ENCODE measurements at regions not wholly inside any gene's neighbourhood (a gene's known extent, or its start where the extent isn't known, plus 50 kb on each side); places are given as distances from the start of the nearest gene placed in this dataset.

DNA sequence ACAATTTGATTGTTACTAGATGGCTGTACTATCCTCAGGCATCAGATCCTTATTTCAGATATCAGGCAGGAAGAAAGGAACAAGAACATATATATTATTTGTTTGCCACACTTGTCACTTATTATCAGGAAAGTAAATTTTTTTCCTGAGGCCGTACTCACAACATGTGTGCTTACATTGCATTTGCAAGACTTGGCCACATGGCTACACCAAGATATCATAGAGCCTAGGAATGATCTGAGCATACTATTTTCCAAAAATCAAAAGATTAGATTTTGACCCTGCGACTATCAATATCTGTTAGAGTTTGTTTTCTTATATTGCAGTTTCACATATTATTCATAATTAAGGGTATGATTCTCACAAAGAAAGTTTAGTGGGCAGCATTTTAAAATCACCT lies 426.2 kb upstream of the BCHE start:
- TF ChIP-seq ZFP36 (IDR thresholded peaks at IDR 0.05; ENCODE audit: borderline replicate concordance, partially characterized antibody) (no peak), SREBF2 (IDR thresholded peaks at IDR 0.05) (no peak), ZSCAN20 (CRISPR knock-in tag; IDR thresholded peaks at IDR 0.05) (no peak), PHF8 (IDR thresholded peaks at IDR 0.05; ENCODE audit: borderline replicate concordance, low read depth) (no peak), POLR2A (IDR thresholded peaks at IDR 0.05; ENCODE audit: low read length) (no peak), RAD21 (conservative IDR thresholded peaks at IDR 0.05 in 1 of 2, IDR thresholded peaks at IDR 0.05 in 1 of 2) (no peak), RFX5 (IDR thresholded peaks at IDR 0.05) (no peak)
- TF ChIP-seq, protein P1, sequence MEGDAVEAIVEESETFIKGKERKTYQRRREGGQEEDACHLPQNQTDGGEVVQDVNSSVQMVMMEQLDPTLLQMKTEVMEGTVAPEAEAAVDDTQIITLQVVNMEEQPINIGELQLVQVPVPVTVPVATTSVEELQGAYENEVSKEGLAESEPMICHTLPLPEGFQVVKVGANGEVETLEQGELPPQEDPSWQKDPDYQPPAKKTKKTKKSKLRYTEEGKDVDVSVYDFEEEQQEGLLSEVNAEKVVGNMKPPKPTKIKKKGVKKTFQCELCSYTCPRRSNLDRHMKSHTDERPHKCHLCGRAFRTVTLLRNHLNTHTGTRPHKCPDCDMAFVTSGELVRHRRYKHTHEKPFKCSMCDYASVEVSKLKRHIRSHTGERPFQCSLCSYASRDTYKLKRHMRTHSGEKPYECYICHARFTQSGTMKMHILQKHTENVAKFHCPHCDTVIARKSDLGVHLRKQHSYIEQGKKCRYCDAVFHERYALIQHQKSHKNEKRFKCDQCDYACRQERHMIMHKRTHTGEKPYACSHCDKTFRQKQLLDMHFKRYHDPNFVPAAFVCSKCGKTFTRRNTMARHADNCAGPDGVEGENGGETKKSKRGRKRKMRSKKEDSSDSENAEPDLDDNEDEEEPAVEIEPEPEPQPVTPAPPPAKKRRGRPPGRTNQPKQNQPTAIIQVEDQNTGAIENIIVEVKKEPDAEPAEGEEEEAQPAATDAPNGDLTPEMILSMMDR (IDR thresholded peaks at IDR 0.05): no peak
- TF ChIP-seq, protein P2, sequence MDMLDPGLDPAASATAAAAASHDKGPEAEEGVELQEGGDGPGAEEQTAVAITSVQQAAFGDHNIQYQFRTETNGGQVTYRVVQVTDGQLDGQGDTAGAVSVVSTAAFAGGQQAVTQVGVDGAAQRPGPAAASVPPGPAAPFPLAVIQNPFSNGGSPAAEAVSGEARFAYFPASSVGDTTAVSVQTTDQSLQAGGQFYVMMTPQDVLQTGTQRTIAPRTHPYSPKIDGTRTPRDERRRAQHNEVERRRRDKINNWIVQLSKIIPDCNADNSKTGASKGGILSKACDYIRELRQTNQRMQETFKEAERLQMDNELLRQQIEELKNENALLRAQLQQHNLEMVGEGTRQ (IDR thresholded peaks at IDR 0.05): no peak
- TF ChIP-seq, protein P3, sequence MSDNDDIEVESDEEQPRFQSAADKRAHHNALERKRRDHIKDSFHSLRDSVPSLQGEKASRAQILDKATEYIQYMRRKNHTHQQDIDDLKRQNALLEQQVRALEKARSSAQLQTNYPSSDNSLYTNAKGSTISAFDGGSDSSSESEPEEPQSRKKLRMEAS (IDR thresholded peaks at IDR 0.05): no peak
- TF ChIP-seq, protein P4, sequence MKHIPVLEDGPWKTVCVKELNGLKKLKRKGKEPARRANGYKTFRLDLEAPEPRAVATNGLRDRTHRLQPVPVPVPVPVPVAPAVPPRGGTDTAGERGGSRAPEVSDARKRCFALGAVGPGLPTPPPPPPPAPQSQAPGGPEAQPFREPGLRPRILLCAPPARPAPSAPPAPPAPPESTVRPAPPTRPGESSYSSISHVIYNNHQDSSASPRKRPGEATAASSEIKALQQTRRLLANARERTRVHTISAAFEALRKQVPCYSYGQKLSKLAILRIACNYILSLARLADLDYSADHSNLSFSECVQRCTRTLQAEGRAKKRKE (CRISPR knock-in tag; IDR thresholded peaks at IDR 0.05; ENCODE audit: low read depth): no peak
